ENCODE measurements at regions not wholly inside any gene's neighbourhood (a gene's known extent, or its start where the extent isn't known, plus 50 kb on each side); places are given as distances from the start of the nearest gene placed in this dataset.

- ChIA-PET CTCF (interaction anchor here (0.8 to 1.4 kb wide), 3 partner anchors 9 to 83 kb away, joined by 3 to 4 read pairs (median 4); no protein-coding TSS in a partner anchor), POLR2A (no interaction called here)
- intact Hi-C loops (cut with DNase I, micrococcal nuclease), result loop anchor here (1.0 to 5.0 kb wide), 3 partner anchors 26 to 82 kb away; no protein-coding TSS in a partner anchor
- no peaks in the 10 kb centered on the region for H3K27me3 Mint-ChIP-seq
- H3K9me3 Mint-ChIP-seq (ENCODE audit: low read depth), result no peaks in the 10 kb centered on the region
- peaks cover 36% of the 10 kb centered on the region for H3K4me1 Mint-ChIP-seq
- peak; percentile 88 for ATAC-seq
- peak overlapping the region; percentile 24 for H3K4me3 Mint-ChIP-seq
- peak overlapping the region; percentile 16 for H3K27ac Mint-ChIP-seq
- no peaks in the 10 kb centered on the region for H3K36me3 Mint-ChIP-seq (ENCODE audit: low read depth)
- peak; percentile 72 for DNase-seq
Measured at GRCh38 chr5:68369457-68370125, 154.0 kb downstream of the PIK3R1 start.

GRCh38 chr5:68370196-68370595 lies 154.6 kb downstream of the PIK3R1 start:
- H3K4me3 Mint-ChIP-seq, result peak overlapping the region; percentile 24
- H3K27me3 Mint-ChIP-seq, result peaks cover 2% of the 10 kb centered on the region
- no peak overlapping the region for H3K27ac Mint-ChIP-seq
- H3K4me1 Mint-ChIP-seq, result peaks cover 36% of the 10 kb centered on the region
- H3K36me3 Mint-ChIP-seq (ENCODE audit: low read depth), result no peaks in the 10 kb centered on the region
- CTCF ChIA-PET, result interaction anchor here (0.8 to 1.4 kb wide), 3 partner anchors 8 to 83 kb away, joined by 3 to 4 read pairs (median 4); no protein-coding TSS in a partner anchor
- DNase-seq (no peak), ATAC-seq (no peak)
- intact Hi-C loops (cut with DNase I, micrococcal nuclease), result no loop called here
- no peaks in the 10 kb centered on the region for H3K9me3 Mint-ChIP-seq (ENCODE audit: low read depth)
- POLR2A ChIA-PET, result no interaction called here

GRCh38 chr5:68371607-68372006 lies 156.1 kb downstream of the PIK3R1 start:
- DNase-seq, result no peak
- no peak for ATAC-seq
- ChIA-PET CTCF (no interaction called here), POLR2A (no interaction called here)
- no peaks in the 10 kb centered on the region for H3K36me3 Mint-ChIP-seq (ENCODE audit: low read depth)
- H3K27me3 Mint-ChIP-seq, result peaks cover 2% of the 10 kb centered on the region
- intact Hi-C loops (cut with DNase I, micrococcal nuclease), result no loop called here
- no peaks in the 10 kb centered on the region for H3K9me3 Mint-ChIP-seq (ENCODE audit: low read depth)
- peaks cover 32% of the 10 kb centered on the region for H3K4me1 Mint-ChIP-seq
- no peak overlapping the region for H3K4me3 Mint-ChIP-seq
- no peak overlapping the region for H3K27ac Mint-ChIP-seq

DNA sequence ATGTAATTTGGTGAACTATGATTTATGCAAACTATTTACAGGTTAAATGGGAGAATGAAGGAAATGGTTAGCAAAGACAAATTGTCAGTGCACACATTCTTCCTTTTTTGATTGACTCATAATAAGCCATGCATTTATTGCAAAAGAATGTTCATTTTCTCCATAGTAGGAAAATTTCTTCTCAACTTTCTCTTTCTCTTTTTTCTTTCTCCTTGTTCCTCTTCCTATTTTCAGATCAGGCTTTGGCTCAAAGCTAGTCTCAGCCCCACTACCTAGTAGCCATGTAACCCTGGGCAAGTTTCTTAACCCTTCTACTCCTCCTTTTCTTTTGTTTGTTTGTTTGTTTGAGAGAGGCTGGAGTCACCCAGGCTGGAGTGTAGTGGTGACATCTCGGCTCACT lies 156.6 kb downstream of the PIK3R1 start:
- ChIA-PET POLR2A (no interaction called here), CTCF (no interaction called here)
- ATAC-seq, result no peak
- Mint-ChIP-seq H3K9me3 (ENCODE audit: low read depth) (no peaks in the 10 kb centered on the region), H3K4me1 (peaks cover 32% of the 10 kb centered on the region), H3K27me3 (peaks cover 2% of the 10 kb centered on the region), H3K27ac (no peak overlapping the region), H3K4me3 (no peak overlapping the region), H3K36me3 (ENCODE audit: low read depth) (no peaks in the 10 kb centered on the region)
- no peak for DNase-seq
- intact Hi-C loops (cut with DNase I, micrococcal nuclease), result no loop called here

DNA sequence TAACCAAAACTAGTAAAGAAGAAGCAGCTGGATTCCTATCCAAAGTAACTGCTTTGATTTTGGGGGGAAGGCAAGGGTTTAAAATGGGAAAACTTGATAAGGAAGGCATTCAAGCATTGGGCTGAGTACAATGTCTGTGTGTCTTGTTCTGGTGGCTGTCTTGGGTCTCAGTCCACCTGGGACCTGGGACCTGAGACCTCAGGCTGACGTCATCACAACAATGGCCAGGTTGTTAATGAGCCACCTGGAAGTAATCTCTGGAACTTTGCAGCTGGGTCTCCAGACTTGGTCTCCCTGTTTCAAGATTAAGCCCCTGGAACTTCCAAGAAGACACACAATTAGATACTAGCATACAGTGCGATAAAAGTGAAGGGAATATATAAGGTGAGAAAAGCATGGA lies 157.5 kb downstream of the PIK3R1 start:
- peaks cover 2% of the 10 kb centered on the region for H3K27me3 Mint-ChIP-seq
- H3K27ac Mint-ChIP-seq, result no peak overlapping the region
- POLR2A ChIA-PET, result no interaction called here
- no peak for ATAC-seq
- no peaks in the 10 kb centered on the region for H3K36me3 Mint-ChIP-seq (ENCODE audit: low read depth)
- DNase-seq, result no peak
- H3K4me1 Mint-ChIP-seq, result peaks cover 30% of the 10 kb centered on the region
- H3K9me3 Mint-ChIP-seq (ENCODE audit: low read depth), result no peaks in the 10 kb centered on the region
- intact Hi-C loops (cut with DNase I, micrococcal nuclease), result no loop called here
- no peak overlapping the region for H3K4me3 Mint-ChIP-seq
- CTCF ChIA-PET, result no interaction called here

- Mint-ChIP-seq H3K27ac (no peak overlapping the region), H3K27me3 (peaks cover 2% of the 10 kb centered on the region), H3K9me3 (ENCODE audit: low read depth) (no peaks in the 10 kb centered on the region), H3K36me3 (ENCODE audit: low read depth) (no peaks in the 10 kb centered on the region), H3K4me3 (no peak overlapping the region), H3K4me1 (peaks cover 20% of the 10 kb centered on the region)
- DNase-seq, result no peak
- no peak for ATAC-seq
- ChIA-PET CTCF (interaction anchor here (0.9 to 1.4 kb wide), 2 partner anchors 31 to 88 kb away, joined by 3 read pairs; no protein-coding TSS in a partner anchor), POLR2A (no interaction called here)
- intact Hi-C loops (cut with DNase I, micrococcal nuclease), result no loop called here
Measured at GRCh38 chr5:68374796-68375518, 159.4 kb downstream of the PIK3R1 start.

DNA sequence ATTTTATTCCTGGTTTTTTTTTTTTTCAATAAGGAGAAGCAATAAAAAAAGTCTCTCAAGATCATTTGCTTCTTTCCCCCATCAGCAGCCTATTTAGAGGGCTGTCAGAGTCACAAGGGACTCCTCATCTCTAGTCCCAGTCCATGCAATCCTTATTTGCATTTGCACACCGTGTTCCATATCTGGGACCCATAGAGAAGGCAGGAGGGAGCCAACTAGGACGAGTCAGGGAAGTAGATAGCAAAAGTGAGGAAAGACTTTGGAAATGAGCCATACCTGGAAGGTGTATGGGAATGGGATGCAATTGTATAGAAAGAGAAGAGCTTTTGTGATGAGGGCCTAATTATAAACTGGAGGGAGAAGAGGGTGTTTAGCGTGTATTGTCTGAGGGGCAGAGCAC lies 160.0 kb downstream of the PIK3R1 start:
- no peak for ATAC-seq
- Mint-ChIP-seq H3K9me3 (ENCODE audit: low read depth) (no peaks in the 10 kb centered on the region), H3K4me3 (no peak overlapping the region), H3K27ac (no peak overlapping the region), H3K36me3 (ENCODE audit: low read depth) (no peaks in the 10 kb centered on the region), H3K27me3 (peaks cover 2% of the 10 kb centered on the region), H3K4me1 (peaks cover 18% of the 10 kb centered on the region)
- ChIA-PET POLR2A (no interaction called here), CTCF (interaction anchor here (0.9 kb wide), 1 partner anchor 30 kb away, joined by 3 read pairs; no protein-coding TSS in a partner anchor)
- intact Hi-C loops (cut with DNase I, micrococcal nuclease), result no loop called here
- no peak for DNase-seq

DNA sequence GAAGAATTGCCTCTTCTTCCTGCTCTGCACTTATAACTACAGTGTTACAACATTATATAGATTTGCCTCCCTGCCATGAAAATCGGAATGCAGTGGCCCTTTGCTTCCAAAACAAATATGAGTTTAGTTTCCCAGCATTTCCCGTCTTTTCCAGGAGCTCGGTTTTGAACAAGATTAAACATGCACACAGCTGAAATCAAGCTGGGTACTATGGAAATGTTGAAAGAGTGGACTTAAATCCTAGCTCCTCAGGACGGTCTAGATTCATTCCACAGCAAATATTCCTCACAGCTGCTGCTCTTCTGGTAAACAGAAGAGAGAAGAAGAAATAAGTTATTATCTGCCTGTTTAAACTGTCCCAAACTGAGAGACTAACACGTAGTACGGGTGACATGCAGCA lies 161.4 kb downstream of the PIK3R1 start:
- Mint-ChIP-seq H3K27ac (no peak overlapping the region), H3K27me3 (peaks cover 2% of the 10 kb centered on the region), H3K9me3 (ENCODE audit: low read depth) (no peaks in the 10 kb centered on the region), H3K4me3 (no peak overlapping the region), H3K4me1 (peaks cover 29% of the 10 kb centered on the region), H3K36me3 (ENCODE audit: low read depth) (no peaks in the 10 kb centered on the region)
- intact Hi-C loops (cut with DNase I, micrococcal nuclease), result no loop called here
- no peak for ATAC-seq
- DNase-seq, result no peak
- CTCF ChIA-PET, result interaction anchor here (0.6 to 0.7 kb wide), 2 partner anchors 47 to 590 kb away, joined by 3 to 4 read pairs; no protein-coding TSS in a partner anchor
- POLR2A ChIA-PET, result no interaction called here

GRCh38 chr5:68377733-68378132 lies 162.2 kb downstream of the PIK3R1 start:
- ChIA-PET POLR2A (no interaction called here), CTCF (no interaction called here)
- DNase-seq (no peak), ATAC-seq (no peak)
- peaks cover 35% of the 10 kb centered on the region for H3K4me1 Mint-ChIP-seq
- intact Hi-C loops (cut with DNase I, micrococcal nuclease), result no loop called here
- H3K36me3 Mint-ChIP-seq (ENCODE audit: low read depth), result no peaks in the 10 kb centered on the region
- peaks cover 2% of the 10 kb centered on the region for H3K27me3 Mint-ChIP-seq
- H3K27ac Mint-ChIP-seq, result no peak overlapping the region
- no peaks in the 10 kb centered on the region for H3K9me3 Mint-ChIP-seq (ENCODE audit: low read depth)
- no peak overlapping the region for H3K4me3 Mint-ChIP-seq

DNA sequence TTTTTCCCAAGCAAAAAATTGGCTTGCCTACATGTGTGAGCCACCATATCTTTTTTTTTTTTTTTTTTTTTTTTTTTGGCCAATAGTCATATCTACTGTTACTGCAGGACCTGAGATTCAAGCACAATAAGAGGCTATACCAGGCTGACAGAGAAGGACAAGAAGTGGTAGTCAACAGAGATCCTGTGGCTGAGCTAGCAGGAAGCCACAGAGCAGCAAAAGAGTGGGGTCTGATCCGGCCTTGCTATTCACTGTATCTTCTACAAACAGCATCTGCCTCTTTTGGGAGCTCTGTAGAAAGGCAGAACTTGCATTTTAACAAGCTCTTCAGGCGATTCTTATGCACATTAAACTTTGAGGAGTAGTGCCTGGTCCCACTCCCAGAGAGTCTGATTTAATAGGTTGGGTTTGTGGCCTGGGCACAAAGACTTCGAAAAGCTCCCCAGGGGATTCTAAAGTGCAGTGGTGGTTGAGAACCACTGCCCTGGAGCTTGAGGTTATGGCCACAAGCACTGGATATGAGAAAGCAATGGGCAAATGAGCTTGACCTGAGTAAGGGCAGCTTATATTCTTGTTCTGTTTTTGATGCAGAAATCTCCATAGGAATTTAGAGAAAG lies 162.8 kb downstream of the PIK3R1 start:
- CTCF ChIA-PET, result interaction anchor here (0.6 to 0.9 kb wide), 4 partner anchors 8 to 334 kb away, joined by 3 read pairs; no protein-coding TSS in a partner anchor
- H3K36me3 Mint-ChIP-seq (ENCODE audit: low read depth), result no peaks in the 10 kb centered on the region
- no peak overlapping the region for H3K4me3 Mint-ChIP-seq
- no peak overlapping the region for H3K27ac Mint-ChIP-seq
- intact Hi-C loops (cut with DNase I, micrococcal nuclease), result no loop called here
- POLR2A ChIA-PET, result interaction anchor here (0.6 kb wide), 1 partner anchor 88 kb away, joined by 4 read pairs; no protein-coding TSS in a partner anchor
- H3K9me3 Mint-ChIP-seq (ENCODE audit: low read depth), result no peaks in the 10 kb centered on the region
- no peak for ATAC-seq
- DNase-seq, result no peak
- H3K4me1 Mint-ChIP-seq, result peaks cover 38% of the 10 kb centered on the region
- H3K27me3 Mint-ChIP-seq, result peaks cover 2% of the 10 kb centered on the region

- Mint-ChIP-seq H3K9me3 (ENCODE audit: low read depth) (no peaks in the 10 kb centered on the region), H3K4me3 (no peak overlapping the region), H3K36me3 (ENCODE audit: low read depth) (no peaks in the 10 kb centered on the region), H3K27ac (no peak overlapping the region), H3K27me3 (peaks cover 2% of the 10 kb centered on the region), H3K4me1 (peaks cover 38% of the 10 kb centered on the region)
- POLR2A ChIA-PET, result no interaction called here
- CTCF ChIA-PET, result interaction anchor here (0.6 kb wide), 2 partner anchors 53 to 65 kb away, joined by 3 read pairs; no protein-coding TSS in a partner anchor
- intact Hi-C loops (cut with DNase I, micrococcal nuclease), result no loop called here
- ATAC-seq (no peak), DNase-seq (no peak)
Measured at GRCh38 chr5:68379275-68380036, 163.9 kb downstream of the PIK3R1 start.
